ENCODE measurements at regions not wholly inside any gene's neighbourhood (a gene's known extent, or its start where the extent isn't known, plus 50 kb on each side); places are given as distances from the start of the nearest gene placed in this dataset.

DNA sequence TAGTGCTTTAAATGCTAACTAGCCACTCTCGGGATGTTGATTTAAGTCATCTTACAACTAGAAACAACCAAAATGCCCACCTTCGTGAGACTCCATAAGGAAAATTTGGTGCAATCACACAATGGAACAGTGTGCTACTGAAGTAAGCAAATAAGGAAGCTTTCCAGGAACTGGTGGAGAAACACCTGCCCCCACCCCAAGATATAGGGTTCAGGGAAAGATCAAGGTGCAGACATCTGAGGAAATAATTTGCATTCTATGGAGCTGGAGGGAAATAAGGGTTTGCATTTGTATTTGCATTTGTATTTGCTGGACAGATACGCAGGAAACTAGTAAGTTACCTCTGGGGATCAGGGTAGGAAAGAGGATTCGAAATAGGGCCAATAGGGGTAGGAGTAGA is 90.9 kb downstream of the ACAA2 start:
- H3K4me3 Mint-ChIP-seq: no peak overlapping the region
- Histone ChIP-seq H3K79me2 (replicated peaks; ENCODE audit: insufficient read depth) (no peaks in the 10 kb centered on the region), H3K27ac (ENCODE audit: low read depth) (no peak overlapping the region), H3K4me3 (no peak overlapping the region), H2AFZ (no peak overlapping the region; the same call in 1 of the 2 replicates), H3F3A (replicated peaks; ENCODE audit: low read depth) (no peaks in the 10 kb centered on the region), H3K4me1 (ENCODE audit: insufficient read depth) (no peaks in the 10 kb centered on the region), H3K27me3 (ENCODE audit: insufficient read depth) (no peaks in the 10 kb centered on the region), H4K20me1 (replicated peaks; ENCODE audit: insufficient read depth) (no peaks in the 10 kb centered on the region), H3K36me3 (ENCODE audit: insufficient read depth) (no peaks in the 10 kb centered on the region), H3K9me2 (ENCODE audit: insufficient read depth) (no peaks in the 10 kb centered on the region), H3K4me2 (no peak overlapping the region)
- H3K36me3 Mint-ChIP-seq (ENCODE audit: low read depth): no peaks in the 10 kb centered on the region
- no peaks in the 10 kb centered on the region for H3K9me3 Mint-ChIP-seq
- no peak for DNase-seq (ENCODE audit: low spot score)
- no peak for ATAC-seq
- H3K27ac Mint-ChIP-seq: no peak overlapping the region
- H3K4me1 Mint-ChIP-seq: peaks cover 12% of the 10 kb centered on the region
- no peaks in the 10 kb centered on the region for H3K27me3 Mint-ChIP-seq (ENCODE audit: insufficient read depth, low read depth, poor library complexity)
- TF ChIP-seq NANOG (IDR thresholded peaks at IDR 0.05; ENCODE audit: borderline replicate concordance) (no peak), EZH2 (IDR thresholded peaks at IDR 0.05; ENCODE audit: low read depth, unreplicated experiment) (no peak), CREB1 (CRISPR knock-in tag; IDR thresholded peaks at IDR 0.05; ENCODE audit: low read depth) (no peak), ZNF114 (CRISPR knock-in tag; IDR thresholded peaks at IDR 0.05) (no peak), JUNB (IDR thresholded peaks at IDR 0.05; ENCODE audit: unreplicated experiment) (no peak), POLR2AphosphoS5 (IDR thresholded peaks at IDR 0.05; ENCODE audit: low read depth) (no peak), STAT1 (IDR thresholded peaks at IDR 0.05; ENCODE audit: unreplicated experiment) (no peak)
- TF ChIP-seq, protein P1, sequence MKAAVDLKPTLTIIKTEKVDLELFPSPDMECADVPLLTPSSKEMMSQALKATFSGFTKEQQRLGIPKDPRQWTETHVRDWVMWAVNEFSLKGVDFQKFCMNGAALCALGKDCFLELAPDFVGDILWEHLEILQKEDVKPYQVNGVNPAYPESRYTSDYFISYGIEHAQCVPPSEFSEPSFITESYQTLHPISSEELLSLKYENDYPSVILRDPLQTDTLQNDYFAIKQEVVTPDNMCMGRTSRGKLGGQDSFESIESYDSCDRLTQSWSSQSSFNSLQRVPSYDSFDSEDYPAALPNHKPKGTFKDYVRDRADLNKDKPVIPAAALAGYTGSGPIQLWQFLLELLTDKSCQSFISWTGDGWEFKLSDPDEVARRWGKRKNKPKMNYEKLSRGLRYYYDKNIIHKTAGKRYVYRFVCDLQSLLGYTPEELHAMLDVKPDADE (IDR thresholded peaks at IDR 0.05): no peak
- TF ChIP-seq, protein P2, sequence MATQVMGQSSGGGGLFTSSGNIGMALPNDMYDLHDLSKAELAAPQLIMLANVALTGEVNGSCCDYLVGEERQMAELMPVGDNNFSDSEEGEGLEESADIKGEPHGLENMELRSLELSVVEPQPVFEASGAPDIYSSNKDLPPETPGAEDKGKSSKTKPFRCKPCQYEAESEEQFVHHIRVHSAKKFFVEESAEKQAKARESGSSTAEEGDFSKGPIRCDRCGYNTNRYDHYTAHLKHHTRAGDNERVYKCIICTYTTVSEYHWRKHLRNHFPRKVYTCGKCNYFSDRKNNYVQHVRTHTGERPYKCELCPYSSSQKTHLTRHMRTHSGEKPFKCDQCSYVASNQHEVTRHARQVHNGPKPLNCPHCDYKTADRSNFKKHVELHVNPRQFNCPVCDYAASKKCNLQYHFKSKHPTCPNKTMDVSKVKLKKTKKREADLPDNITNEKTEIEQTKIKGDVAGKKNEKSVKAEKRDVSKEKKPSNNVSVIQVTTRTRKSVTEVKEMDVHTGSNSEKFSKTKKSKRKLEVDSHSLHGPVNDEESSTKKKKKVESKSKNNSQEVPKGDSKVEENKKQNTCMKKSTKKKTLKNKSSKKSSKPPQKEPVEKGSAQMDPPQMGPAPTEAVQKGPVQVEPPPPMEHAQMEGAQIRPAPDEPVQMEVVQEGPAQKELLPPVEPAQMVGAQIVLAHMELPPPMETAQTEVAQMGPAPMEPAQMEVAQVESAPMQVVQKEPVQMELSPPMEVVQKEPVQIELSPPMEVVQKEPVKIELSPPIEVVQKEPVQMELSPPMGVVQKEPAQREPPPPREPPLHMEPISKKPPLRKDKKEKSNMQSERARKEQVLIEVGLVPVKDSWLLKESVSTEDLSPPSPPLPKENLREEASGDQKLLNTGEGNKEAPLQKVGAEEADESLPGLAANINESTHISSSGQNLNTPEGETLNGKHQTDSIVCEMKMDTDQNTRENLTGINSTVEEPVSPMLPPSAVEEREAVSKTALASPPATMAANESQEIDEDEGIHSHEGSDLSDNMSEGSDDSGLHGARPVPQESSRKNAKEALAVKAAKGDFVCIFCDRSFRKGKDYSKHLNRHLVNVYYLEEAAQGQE (IDR thresholded peaks at IDR 0.05; ENCODE audit: unreplicated experiment): no peak
- TF ChIP-seq, protein P3, sequence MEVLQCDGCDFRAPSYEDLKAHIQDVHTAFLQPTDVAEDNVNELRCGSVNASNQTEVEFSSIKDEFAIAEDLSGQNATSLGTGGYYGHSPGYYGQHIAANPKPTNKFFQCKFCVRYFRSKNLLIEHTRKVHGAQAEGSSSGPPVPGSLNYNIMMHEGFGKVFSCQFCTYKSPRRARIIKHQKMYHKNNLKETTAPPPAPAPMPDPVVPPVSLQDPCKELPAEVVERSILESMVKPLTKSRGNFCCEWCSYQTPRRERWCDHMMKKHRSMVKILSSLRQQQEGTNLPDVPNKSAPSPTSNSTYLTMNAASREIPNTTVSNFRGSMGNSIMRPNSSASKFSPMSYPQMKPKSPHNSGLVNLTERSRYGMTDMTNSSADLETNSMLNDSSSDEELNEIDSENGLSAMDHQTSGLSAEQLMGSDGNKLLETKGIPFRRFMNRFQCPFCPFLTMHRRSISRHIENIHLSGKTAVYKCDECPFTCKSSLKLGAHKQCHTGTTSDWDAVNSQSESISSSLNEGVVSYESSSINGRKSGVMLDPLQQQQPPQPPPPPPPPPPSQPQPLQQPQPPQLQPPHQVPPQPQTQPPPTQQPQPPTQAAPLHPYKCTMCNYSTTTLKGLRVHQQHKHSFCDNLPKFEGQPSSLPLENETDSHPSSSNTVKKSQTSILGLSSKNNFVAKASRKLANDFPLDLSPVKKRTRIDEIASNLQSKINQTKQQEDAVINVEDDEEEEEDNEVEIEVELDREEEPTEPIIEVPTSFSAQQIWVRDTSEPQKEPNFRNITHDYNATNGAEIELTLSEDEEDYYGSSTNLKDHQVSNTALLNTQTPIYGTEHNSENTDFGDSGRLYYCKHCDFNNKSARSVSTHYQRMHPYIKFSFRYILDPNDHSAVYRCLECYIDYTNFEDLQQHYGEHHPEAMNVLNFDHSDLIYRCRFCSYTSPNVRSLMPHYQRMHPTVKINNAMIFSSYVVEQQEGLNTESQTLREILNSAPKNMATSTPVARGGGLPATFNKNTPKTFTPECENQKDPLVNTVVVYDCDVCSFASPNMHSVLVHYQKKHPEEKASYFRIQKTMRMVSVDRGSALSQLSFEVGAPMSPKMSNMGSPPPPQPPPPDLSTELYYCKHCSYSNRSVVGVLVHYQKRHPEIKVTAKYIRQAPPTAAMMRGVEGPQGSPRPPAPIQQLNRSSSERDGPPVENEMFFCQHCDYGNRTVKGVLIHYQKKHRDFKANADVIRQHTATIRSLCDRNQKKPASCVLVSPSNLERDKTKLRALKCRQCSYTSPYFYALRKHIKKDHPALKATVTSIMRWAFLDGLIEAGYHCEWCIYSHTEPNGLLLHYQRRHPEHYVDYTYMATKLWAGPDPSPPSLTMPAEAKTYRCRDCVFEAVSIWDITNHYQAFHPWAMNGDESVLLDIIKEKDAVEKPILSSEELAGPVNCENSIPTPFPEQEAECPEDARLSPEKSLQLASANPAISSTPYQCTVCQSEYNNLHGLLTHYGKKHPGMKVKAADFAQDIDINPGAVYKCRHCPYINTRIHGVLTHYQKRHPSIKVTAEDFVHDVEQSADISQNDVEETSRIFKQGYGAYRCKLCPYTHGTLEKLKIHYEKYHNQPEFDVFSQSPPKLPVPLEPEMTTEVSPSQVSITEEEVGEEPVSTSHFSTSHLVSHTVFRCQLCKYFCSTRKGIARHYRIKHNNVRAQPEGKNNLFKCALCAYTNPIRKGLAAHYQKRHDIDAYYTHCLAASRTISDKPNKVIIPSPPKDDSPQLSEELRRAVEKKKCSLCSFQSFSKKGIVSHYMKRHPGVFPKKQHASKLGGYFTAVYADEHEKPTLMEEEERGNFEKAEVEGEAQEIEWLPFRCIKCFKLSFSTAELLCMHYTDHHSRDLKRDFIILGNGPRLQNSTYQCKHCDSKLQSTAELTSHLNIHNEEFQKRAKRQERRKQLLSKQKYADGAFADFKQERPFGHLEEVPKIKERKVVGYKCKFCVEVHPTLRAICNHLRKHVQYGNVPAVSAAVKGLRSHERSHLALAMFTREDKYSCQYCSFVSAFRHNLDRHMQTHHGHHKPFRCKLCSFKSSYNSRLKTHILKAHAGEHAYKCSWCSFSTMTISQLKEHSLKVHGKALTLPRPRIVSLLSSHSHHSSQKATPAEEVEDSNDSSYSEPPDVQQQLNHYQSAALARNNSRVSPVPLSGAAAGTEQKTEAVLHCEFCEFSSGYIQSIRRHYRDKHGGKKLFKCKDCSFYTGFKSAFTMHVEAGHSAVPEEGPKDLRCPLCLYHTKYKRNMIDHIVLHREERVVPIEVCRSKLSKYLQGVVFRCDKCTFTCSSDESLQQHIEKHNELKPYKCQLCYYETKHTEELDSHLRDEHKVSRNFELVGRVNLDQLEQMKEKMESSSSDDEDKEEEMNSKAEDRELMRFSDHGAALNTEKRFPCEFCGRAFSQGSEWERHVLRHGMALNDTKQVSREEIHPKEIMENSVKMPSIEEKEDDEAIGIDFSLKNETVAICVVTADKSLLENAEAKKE (CRISPR knock-in tag; IDR thresholded peaks at IDR 0.05): no peak
- TF ChIP-seq, protein P4, sequence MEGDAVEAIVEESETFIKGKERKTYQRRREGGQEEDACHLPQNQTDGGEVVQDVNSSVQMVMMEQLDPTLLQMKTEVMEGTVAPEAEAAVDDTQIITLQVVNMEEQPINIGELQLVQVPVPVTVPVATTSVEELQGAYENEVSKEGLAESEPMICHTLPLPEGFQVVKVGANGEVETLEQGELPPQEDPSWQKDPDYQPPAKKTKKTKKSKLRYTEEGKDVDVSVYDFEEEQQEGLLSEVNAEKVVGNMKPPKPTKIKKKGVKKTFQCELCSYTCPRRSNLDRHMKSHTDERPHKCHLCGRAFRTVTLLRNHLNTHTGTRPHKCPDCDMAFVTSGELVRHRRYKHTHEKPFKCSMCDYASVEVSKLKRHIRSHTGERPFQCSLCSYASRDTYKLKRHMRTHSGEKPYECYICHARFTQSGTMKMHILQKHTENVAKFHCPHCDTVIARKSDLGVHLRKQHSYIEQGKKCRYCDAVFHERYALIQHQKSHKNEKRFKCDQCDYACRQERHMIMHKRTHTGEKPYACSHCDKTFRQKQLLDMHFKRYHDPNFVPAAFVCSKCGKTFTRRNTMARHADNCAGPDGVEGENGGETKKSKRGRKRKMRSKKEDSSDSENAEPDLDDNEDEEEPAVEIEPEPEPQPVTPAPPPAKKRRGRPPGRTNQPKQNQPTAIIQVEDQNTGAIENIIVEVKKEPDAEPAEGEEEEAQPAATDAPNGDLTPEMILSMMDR (conservative IDR thresholded peaks at IDR 0.05; ENCODE audit: low read depth in 2 of 2): no peak

All from GM23338 (cell line).